Prostate gland (tissue), 2 donors: ENCODE measurements at regions not wholly inside any gene's neighbourhood (a gene's known extent, or its start where the extent isn't known, plus 50 kb on each side); places are given as distances from the start of the nearest gene placed in this dataset.

Experiments used
- POLR2A ChIP-seq: fragments of 450-650 bp; IDR thresholded peaks from one replicate; pipeline ENCODE4 v1.6.1; 2016; ENCODE audit warnings: antibody characterized with exemption, mild to moderate bottlenecking
- POLR2AphosphoS5 ChIP-seq: sonication (generic); formaldehyde crosslinking; IDR thresholded peaks from one replicate; pipeline ENCODE4 v1.6.1; 2017; ENCODE audit warnings: antibody characterized with exemption
- TF ChIP-seq, protein P1 (sequence below), 4 experiments: fragments of 200-600 bp in 2 of 4; fragments of 450-650 bp in 2 of 4; sonication (generic) in 2 of 4; IDR thresholded peaks; 1 replicate in 3 of 4; 2 replicates in 1 of 4; pipeline ENCODE4 v1.5.1; 2016 to 2019; ENCODE audit warnings: antibody characterized with exemption in 4 of 4, mild to moderate bottlenecking in 2 of 4, moderate library complexity in 2 of 4

DNA sequence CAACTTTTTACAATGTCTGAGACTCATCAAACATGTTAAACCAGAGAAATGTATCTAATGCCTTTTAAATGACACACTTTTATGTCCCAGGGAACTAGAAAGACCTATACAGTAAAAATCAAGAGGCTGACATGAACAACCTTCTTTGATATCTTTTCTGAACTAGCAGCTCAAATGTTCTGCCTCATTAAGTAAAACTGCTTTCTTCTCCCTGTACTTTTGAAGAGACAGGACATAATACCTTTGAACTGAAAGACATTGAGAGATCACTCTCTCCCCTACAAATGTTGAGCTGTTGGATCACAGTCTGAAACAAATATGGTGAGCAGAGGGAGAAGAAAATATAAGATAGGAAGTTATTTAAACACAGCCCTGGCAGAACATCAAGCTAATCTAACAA is 123.0 kb downstream of the FAM181B start:
- TF ChIP-seq POLR2A (no peak), POLR2AphosphoS5 (no peak)
- TF ChIP-seq, protein P1, sequence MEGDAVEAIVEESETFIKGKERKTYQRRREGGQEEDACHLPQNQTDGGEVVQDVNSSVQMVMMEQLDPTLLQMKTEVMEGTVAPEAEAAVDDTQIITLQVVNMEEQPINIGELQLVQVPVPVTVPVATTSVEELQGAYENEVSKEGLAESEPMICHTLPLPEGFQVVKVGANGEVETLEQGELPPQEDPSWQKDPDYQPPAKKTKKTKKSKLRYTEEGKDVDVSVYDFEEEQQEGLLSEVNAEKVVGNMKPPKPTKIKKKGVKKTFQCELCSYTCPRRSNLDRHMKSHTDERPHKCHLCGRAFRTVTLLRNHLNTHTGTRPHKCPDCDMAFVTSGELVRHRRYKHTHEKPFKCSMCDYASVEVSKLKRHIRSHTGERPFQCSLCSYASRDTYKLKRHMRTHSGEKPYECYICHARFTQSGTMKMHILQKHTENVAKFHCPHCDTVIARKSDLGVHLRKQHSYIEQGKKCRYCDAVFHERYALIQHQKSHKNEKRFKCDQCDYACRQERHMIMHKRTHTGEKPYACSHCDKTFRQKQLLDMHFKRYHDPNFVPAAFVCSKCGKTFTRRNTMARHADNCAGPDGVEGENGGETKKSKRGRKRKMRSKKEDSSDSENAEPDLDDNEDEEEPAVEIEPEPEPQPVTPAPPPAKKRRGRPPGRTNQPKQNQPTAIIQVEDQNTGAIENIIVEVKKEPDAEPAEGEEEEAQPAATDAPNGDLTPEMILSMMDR (IDR thresholded peaks at IDR 0.05): no peak
